GM12878 (cell line): ENCODE measurements at regions not wholly inside any gene's neighbourhood (a gene's known extent, or its start where the extent isn't known, plus 50 kb on each side); places are given as distances from the start of the nearest gene placed in this dataset.

Experiments
- ATAC-seq: fragments of 200-7000 bp; cut with Tn5 transposase; 3 replicates; pipeline ENCODE4 v1.9.1; 2020; ENCODE audit warnings: mild to moderate bottlenecking, moderate library complexity
- BruUV-seq: library from RNA; stranded (reverse); fragments of 400-500 nt; replicated peaks from 2 replicates; lab custom pipeline; 2021; lab: Mats Ljungman, UMichigan
- CTCF ChIA-PET: fragments of 300-600 bp; sonication (Branson Sonifier 250); formaldehyde crosslinking; extraction: SDS; loops from one replicate; lab custom pipeline; 2021; ENCODE audit warnings: inconsistent platforms; lab: Yijun Ruan, JAX
- POLR2A ChIA-PET: fragments of 350-600 bp; formaldehyde crosslinking; extraction: SDS; loops from one replicate; lab custom pipeline; 2021; ENCODE audit warnings: inconsistent platforms; lab: Charles Lee
- RAD21 ChIA-PET: fragments of 300-600 bp; sonication (Branson Sonifier 250); formaldehyde crosslinking; loops from one replicate; lab custom pipeline; 2023; ENCODE audit warnings: antibody characterized with exemption; ENCODE audit not compliant: unreplicated experiment; lab: Charles Lee
- SMC1A ChIA-PET: fragments of 300-600 bp; sonication (Branson Sonifier 250); formaldehyde crosslinking; loops from one replicate; lab custom pipeline; 2023; ENCODE audit not compliant: unreplicated experiment, uncharacterized antibody; lab: Charles Lee
- DNase-seq: peaks from one replicate; pipeline ENCODE4 v3.0.0-alpha.2; 2011; ENCODE audit warnings: low read depth, low spot score
- FAIRE-seq: peaks from 3 replicates; lab custom pipeline; 2011; peaks lifted over from hg19 to GRCh38; lab: Jason Lieb, UNC
- H2AFZ ChIP-seq: 2 replicates; pipeline ENCODE4 v1.6.0; 2011; ENCODE audit warnings: low read depth, low read length, control low read depth; ENCODE audit not compliant: control insufficient read depth
- H3K27ac ChIP-seq: 2 replicates; pipeline ENCODE4 v1.5.1; 2011; ENCODE audit warnings: control low read depth; ENCODE audit not compliant: control insufficient read depth, insufficient read depth
- H3K27me3 ChIP-seq, 2 experiments: replicated peaks in 1 of 2; 2 replicates each; pipeline versions ENCODE4 v1.6.0 to v1.6.1; 2011; ENCODE audit warnings: low read length in 1 of 2; ENCODE audit not compliant: control insufficient read depth in 2 of 2, insufficient read depth in 2 of 2
- H3K36me3 ChIP-seq, 2 experiments: 2 replicates each; pipeline ENCODE4 v1.5.1; 2011; ENCODE audit warnings: low read length in 1 of 2; ENCODE audit not compliant: control insufficient read depth in 2 of 2, insufficient read depth in 2 of 2
- H3K4me1 ChIP-seq: 2 replicates; pipeline ENCODE4 v1.6.1; 2011; ENCODE audit warnings: mild to moderate bottlenecking, low read length, moderate library complexity, mixed read lengths; ENCODE audit not compliant: control insufficient read depth, insufficient read depth
- H3K4me2 ChIP-seq: 2 replicates; pipeline ENCODE4 v1.6.0; 2011; ENCODE audit warnings: control low read depth; ENCODE audit not compliant: control insufficient read depth, insufficient read depth
- H3K4me3 ChIP-seq: fragments of 200-600 bp; sonication (generic); 2 replicates; pipeline ENCODE4 v1.5.1; 2016
- H3K79me2 ChIP-seq: 2 replicates; pipeline ENCODE4 v1.6.0; 2011; ENCODE audit warnings: low read length; ENCODE audit not compliant: control insufficient read depth, insufficient read depth
- H3K9ac ChIP-seq: 2 replicates; pipeline ENCODE4 v1.8.0; 2011; ENCODE audit warnings: low read length, control low read depth, mixed read lengths; ENCODE audit not compliant: control insufficient read depth, insufficient read depth
- H3K9me3 ChIP-seq: replicated peaks from 3 replicates; pipeline ENCODE4 v1.5.1; 2011; ENCODE audit warnings: mild to moderate bottlenecking, low read length; ENCODE audit not compliant: control insufficient read depth, insufficient read depth
- H4K20me1 ChIP-seq: 2 replicates; pipeline ENCODE4 v1.6.0; 2011; ENCODE audit not compliant: control insufficient read depth, insufficient read depth
- CHD2 ChIP-seq: IDR thresholded peaks from 2 replicates; pipeline ENCODE4 v1.6.1; 2011; ENCODE audit warnings: low read depth, low read length, improper control_type of control experiment, borderline replicate concordance
- CREM ChIP-seq: IDR thresholded peaks from 2 replicates; pipeline ENCODE4 v1.6.1; 2014; ENCODE audit warnings: antibody characterized with exemption, low read depth
- DPF2 ChIP-seq: fragments of 450-650 bp; IDR thresholded peaks from 2 replicates; pipeline ENCODE4 v1.6.1; 2017; ENCODE audit warnings: mild to moderate bottlenecking
- FOXM1 ChIP-seq: IDR thresholded peaks from 2 replicates; pipeline ENCODE4 v1.6.1; 2012; ENCODE audit warnings: low read depth, mild to moderate bottlenecking, inconsistent platforms, low read length, moderate library complexity
- GABPA ChIP-seq: IDR thresholded peaks from 2 replicates; pipeline ENCODE4 v1.6.1; 2014; ENCODE audit warnings: antibody characterized with exemption, low read depth, mild to moderate bottlenecking, inconsistent platforms
- GATAD2B ChIP-seq: fragments of 450-650 bp; conservative IDR thresholded peaks from 2 replicates; pipeline ENCODE4 v1.6.1; 2017; ENCODE audit warnings: low read depth, mild to moderate bottlenecking, moderate library complexity
- JUND ChIP-seq: IDR thresholded peaks from 2 replicates; pipeline ENCODE4 v1.6.1; 2012; ENCODE audit warnings: low read depth, mild to moderate bottlenecking, low read length, improper control_type of control experiment, moderate library complexity
- KLF5 ChIP-seq: fragments of 450-650 bp; IDR thresholded peaks from 2 replicates; pipeline ENCODE4 v1.6.1; 2014; ENCODE audit warnings: mild to moderate bottlenecking; ENCODE audit not compliant: partially characterized antibody
- MTA2 ChIP-seq: fragments of 450-650 bp; IDR thresholded peaks from 2 replicates; pipeline ENCODE4 v1.6.1; 2016; ENCODE audit warnings: low read depth, mild to moderate bottlenecking, moderate library complexity
- NFYA ChIP-seq: IDR thresholded peaks from 2 replicates; pipeline ENCODE4 v1.6.1; 2011; ENCODE audit warnings: low read depth, mild to moderate bottlenecking, low read length, improper control_type of control experiment, borderline replicate concordance
- SMAD5 ChIP-seq: IDR thresholded peaks from 2 replicates; pipeline ENCODE4 v1.6.1; 2016; ENCODE audit warnings: antibody characterized with exemption, low read depth
- ZNF384 ChIP-seq: IDR thresholded peaks from 2 replicates; pipeline ENCODE4 v1.6.1; 2012; ENCODE audit warnings: low read depth, mild to moderate bottlenecking, low read length, improper control_type of control experiment, borderline replicate concordance
- ZZZ3 ChIP-seq: IDR thresholded peaks from 2 replicates; pipeline ENCODE4 v1.6.1; 2011; ENCODE audit warnings: low read depth; ENCODE audit not compliant: control insufficient read depth, insufficient read length
- WGBS: methylation state at CpG from one replicate; pipeline ENCODE4 v1.1.6; 2016; ENCODE audit warnings: low lambda C conversion rate; ENCODE audit not compliant: insufficient replicate concordance, insufficient coverage; ENCODE audit errors: missing lambda C conversion rate; 5-methylcytosine and 5-hydroxymethylcytosine counted together
- in situ Hi-C: fragments of 300-500 bp; cut with MboI; formaldehyde crosslinking; loops from 9 replicates; pipeline ENCODE4 v1.14.3; 2018; ENCODE audit warnings: mixed read lengths
- intact Hi-C: fragments of 100-400 bp; cut with micrococcal nuclease; formaldehyde crosslinking; loops from one replicate; pipeline ENCODE4 v1.14.2; 2022; ENCODE audit not compliant: unreplicated experiment
- TF ChIP-seq, protein P1 (sequence below): fragments of 450-650 bp; IDR thresholded peaks from 2 replicates; pipeline ENCODE4 v1.6.1; 2017; ENCODE audit warnings: borderline replicate concordance
- TF ChIP-seq, protein P2 (sequence below): IDR thresholded peaks from 2 replicates; pipeline ENCODE4 v1.6.1; 2011; ENCODE audit warnings: mild to moderate bottlenecking, low read depth, low read length, moderate library complexity; ENCODE audit not compliant: insufficient replicate concordance
- TF ChIP-seq, protein P3 (sequence below): IDR thresholded peaks from 2 replicates; pipeline ENCODE4 v1.6.1; 2012; ENCODE audit warnings: improper control_type of control experiment, low read depth, low read length; ENCODE audit not compliant: insufficient replicate concordance

DNA sequence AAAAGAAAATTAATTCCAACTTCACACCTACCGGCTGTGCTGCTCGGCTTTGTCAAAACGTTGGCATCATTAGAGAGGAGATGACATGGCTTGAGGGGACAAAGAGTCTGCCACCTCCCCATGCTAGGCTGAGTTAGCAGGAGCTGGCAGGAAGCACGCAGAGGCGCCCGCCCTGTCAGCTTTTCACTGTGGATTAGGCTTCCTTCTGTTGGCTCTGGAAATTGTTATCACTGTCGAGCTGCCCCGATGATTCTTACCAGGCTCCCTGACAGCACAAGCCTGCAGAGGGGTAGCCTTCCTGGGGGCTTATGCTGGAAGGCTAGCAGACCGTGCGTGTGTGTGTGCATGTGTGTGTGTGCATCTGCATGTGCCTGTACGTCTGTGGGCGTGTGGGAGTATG, 490.9 kb upstream of the TBX3 start:
- FAIRE-seq (no peak), ATAC-seq (no peak), DNase-seq (no peak)
- BruUV-seq: no TSS peak
- ChIA-PET RAD21 (interaction anchor here (0.7 kb wide), 1 partner anchor 235 kb away, joined by 3 read pairs; no protein-coding TSS in a partner anchor), POLR2A (no interaction called here), SMC1A (interaction anchor here (1.0 kb wide), 1 partner anchor 16 kb away, joined by 3 read pairs; no protein-coding TSS in a partner anchor), CTCF (no interaction called here)
- Histone ChIP-seq H3K4me2 (no peak overlapping the region), H3K79me2 (no peaks in the 10 kb centered on the region), H2AFZ (no peak overlapping the region), H3K36me3 (no peaks in the 10 kb centered on the region), H3K27ac (no peak overlapping the region), H4K20me1 (no peaks in the 10 kb centered on the region), H3K27me3 (no peaks in the 10 kb centered on the region), H3K9ac (no peak overlapping the region), H3K9me3 (no peaks in the 10 kb centered on the region; the same call in 2 of the 3 replicates), H3K4me3 (no peak overlapping the region), H3K4me1 (no peaks in the 10 kb centered on the region)
- intact Hi-C loops (no loop called here), in situ Hi-C loops (no loop called here)
- WGBS: 1% methylated on average over 12 of the region's 12 CpGs
- no peak for TF ChIP-seq JUND
- TF ChIP-seq CHD2: no peak
- TF ChIP-seq MTA2: no peak
- TF ChIP-seq, protein P1, sequence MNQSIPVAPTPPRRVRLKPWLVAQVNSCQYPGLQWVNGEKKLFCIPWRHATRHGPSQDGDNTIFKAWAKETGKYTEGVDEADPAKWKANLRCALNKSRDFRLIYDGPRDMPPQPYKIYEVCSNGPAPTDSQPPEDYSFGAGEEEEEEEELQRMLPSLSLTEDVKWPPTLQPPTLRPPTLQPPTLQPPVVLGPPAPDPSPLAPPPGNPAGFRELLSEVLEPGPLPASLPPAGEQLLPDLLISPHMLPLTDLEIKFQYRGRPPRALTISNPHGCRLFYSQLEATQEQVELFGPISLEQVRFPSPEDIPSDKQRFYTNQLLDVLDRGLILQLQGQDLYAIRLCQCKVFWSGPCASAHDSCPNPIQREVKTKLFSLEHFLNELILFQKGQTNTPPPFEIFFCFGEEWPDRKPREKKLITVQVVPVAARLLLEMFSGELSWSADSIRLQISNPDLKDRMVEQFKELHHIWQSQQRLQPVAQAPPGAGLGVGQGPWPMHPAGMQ: no peak
- no peak for TF ChIP-seq ZZZ3
- no peak for TF ChIP-seq SMAD5
- TF ChIP-seq, protein P2, sequence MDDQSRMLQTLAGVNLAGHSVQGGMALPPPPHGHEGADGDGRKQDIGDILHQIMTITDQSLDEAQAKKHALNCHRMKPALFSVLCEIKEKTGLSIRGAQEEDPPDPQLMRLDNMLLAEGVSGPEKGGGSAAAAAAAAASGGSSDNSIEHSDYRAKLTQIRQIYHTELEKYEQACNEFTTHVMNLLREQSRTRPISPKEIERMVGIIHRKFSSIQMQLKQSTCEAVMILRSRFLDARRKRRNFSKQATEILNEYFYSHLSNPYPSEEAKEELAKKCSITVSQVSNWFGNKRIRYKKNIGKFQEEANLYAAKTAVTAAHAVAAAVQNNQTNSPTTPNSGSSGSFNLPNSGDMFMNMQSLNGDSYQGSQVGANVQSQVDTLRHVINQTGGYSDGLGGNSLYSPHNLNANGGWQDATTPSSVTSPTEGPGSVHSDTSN: no peak
- no peak for TF ChIP-seq GABPA
- no peak for TF ChIP-seq DPF2
- no peak for TF ChIP-seq FOXM1
- no peak for TF ChIP-seq GATAD2B
- TF ChIP-seq CREM: no peak
- no peak for TF ChIP-seq NFYA
- TF ChIP-seq, protein P3, sequence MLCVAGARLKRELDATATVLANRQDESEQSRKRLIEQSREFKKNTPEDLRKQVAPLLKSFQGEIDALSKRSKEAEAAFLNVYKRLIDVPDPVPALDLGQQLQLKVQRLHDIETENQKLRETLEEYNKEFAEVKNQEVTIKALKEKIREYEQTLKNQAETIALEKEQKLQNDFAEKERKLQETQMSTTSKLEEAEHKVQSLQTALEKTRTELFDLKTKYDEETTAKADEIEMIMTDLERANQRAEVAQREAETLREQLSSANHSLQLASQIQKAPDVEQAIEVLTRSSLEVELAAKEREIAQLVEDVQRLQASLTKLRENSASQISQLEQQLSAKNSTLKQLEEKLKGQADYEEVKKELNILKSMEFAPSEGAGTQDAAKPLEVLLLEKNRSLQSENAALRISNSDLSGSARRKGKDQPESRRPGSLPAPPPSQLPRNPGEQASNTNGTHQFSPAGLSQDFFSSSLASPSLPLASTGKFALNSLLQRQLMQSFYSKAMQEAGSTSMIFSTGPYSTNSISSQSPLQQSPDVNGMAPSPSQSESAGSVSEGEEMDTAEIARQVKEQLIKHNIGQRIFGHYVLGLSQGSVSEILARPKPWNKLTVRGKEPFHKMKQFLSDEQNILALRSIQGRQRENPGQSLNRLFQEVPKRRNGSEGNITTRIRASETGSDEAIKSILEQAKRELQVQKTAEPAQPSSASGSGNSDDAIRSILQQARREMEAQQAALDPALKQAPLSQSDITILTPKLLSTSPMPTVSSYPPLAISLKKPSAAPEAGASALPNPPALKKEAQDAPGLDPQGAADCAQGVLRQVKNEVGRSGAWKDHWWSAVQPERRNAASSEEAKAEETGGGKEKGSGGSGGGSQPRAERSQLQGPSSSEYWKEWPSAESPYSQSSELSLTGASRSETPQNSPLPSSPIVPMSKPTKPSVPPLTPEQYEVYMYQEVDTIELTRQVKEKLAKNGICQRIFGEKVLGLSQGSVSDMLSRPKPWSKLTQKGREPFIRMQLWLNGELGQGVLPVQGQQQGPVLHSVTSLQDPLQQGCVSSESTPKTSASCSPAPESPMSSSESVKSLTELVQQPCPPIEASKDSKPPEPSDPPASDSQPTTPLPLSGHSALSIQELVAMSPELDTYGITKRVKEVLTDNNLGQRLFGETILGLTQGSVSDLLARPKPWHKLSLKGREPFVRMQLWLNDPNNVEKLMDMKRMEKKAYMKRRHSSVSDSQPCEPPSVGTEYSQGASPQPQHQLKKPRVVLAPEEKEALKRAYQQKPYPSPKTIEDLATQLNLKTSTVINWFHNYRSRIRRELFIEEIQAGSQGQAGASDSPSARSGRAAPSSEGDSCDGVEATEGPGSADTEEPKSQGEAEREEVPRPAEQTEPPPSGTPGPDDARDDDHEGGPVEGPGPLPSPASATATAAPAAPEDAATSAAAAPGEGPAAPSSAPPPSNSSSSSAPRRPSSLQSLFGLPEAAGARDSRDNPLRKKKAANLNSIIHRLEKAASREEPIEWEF: no peak
- no peak for TF ChIP-seq KLF5
- no peak for TF ChIP-seq ZNF384
